ENCODE measurements at regions not wholly inside any gene's neighbourhood (a gene's known extent, or its start where the extent isn't known, plus 50 kb on each side); places are given as distances from the start of the nearest gene placed in this dataset.

- H3K4me1 ChIP-seq (ENCODE audit: control insufficient read depth, insufficient read depth, low read length): no peaks in the 10 kb centered on the region
- H3K27ac ChIP-seq (ENCODE audit: low read length): no peak overlapping the region
- 99% methylated on average over 1 of the region's 1 CpG for WGBS
- H3K9me3 ChIP-seq (ENCODE audit: control insufficient read depth, low read length): no peaks in the 10 kb centered on the region
- intact Hi-C loops (cut with DNase I): no loop called here
- DNase-seq (no peak), ATAC-seq (no peak)
- no peaks in the 10 kb centered on the region for H3K27me3 ChIP-seq (ENCODE audit: control insufficient read depth, insufficient read depth)
- no peak overlapping the region for H3K4me3 ChIP-seq (ENCODE audit: low read length)
Observed at GRCh38 chr2:226603606-226604005, 196.0 kb downstream of the IRS1 start.

GRCh38 chr2:226601881-226602662 is 197.5 kb downstream of the IRS1 start:
- ATAC-seq (no peak), DNase-seq (no peak)
- H3K27ac ChIP-seq (ENCODE audit: low read length): no peak overlapping the region
- H3K4me1 ChIP-seq (ENCODE audit: control insufficient read depth, insufficient read depth, low read length): no peaks in the 10 kb centered on the region
- H3K4me3 ChIP-seq (ENCODE audit: low read length): no peak overlapping the region
- intact Hi-C loops (cut with DNase I): no loop called here
- WGBS: 81% methylated on average over 4 of the region's 4 CpGs
- H3K27me3 ChIP-seq (ENCODE audit: control insufficient read depth, insufficient read depth): no peaks in the 10 kb centered on the region
- H3K9me3 ChIP-seq (ENCODE audit: control insufficient read depth, low read length): no peaks in the 10 kb centered on the region

GRCh38 chr2:226600802-226601201 is 198.8 kb downstream of the IRS1 start:
- ATAC-seq (no peak), DNase-seq (no peak)
- no peak overlapping the region for H3K4me3 ChIP-seq (ENCODE audit: low read length)
- H3K9me3 ChIP-seq (ENCODE audit: control insufficient read depth, low read length): no peaks in the 10 kb centered on the region
- 66% methylated on average over 5 of the region's 5 CpGs for WGBS
- no peaks in the 10 kb centered on the region for H3K4me1 ChIP-seq (ENCODE audit: control insufficient read depth, insufficient read depth, low read length)
- no peak overlapping the region for H3K27ac ChIP-seq (ENCODE audit: low read length)
- H3K27me3 ChIP-seq (ENCODE audit: control insufficient read depth, insufficient read depth): no peaks in the 10 kb centered on the region
- intact Hi-C loops (cut with DNase I): no loop called here

GRCh38 chr2:226600184-226600583 is 199.4 kb downstream of the IRS1 start:
- DNase-seq (no peak), ATAC-seq (no peak)
- H3K27ac ChIP-seq (ENCODE audit: low read length): no peak overlapping the region
- H3K27me3 ChIP-seq (ENCODE audit: control insufficient read depth, insufficient read depth): no peaks in the 10 kb centered on the region
- H3K4me1 ChIP-seq (ENCODE audit: control insufficient read depth, insufficient read depth, low read length): no peaks in the 10 kb centered on the region
- H3K9me3 ChIP-seq (ENCODE audit: control insufficient read depth, low read length): no peaks in the 10 kb centered on the region
- 74% methylated on average over 5 of the region's 5 CpGs for WGBS
- no peak overlapping the region for H3K4me3 ChIP-seq (ENCODE audit: low read length)
- intact Hi-C loops (cut with DNase I): no loop called here

- no peaks in the 10 kb centered on the region for H3K4me1 ChIP-seq (ENCODE audit: control insufficient read depth, insufficient read depth, low read length)
- H3K9me3 ChIP-seq (ENCODE audit: control insufficient read depth, low read length): no peaks in the 10 kb centered on the region
- H3K27me3 ChIP-seq (ENCODE audit: control insufficient read depth, insufficient read depth): no peaks in the 10 kb centered on the region
- ATAC-seq (no peak), DNase-seq (no peak)
- H3K27ac ChIP-seq (ENCODE audit: low read length): no peak overlapping the region
- no peak overlapping the region for H3K4me3 ChIP-seq (ENCODE audit: low read length)
- intact Hi-C loops (cut with DNase I): no loop called here
Observed at GRCh38 chr2:226589043-226589442, 210.6 kb downstream of the IRS1 start.

- intact Hi-C loops (cut with DNase I): no loop called here
- ATAC-seq (no peak), DNase-seq (no peak)
- 84% methylated on average over 1 of the region's 1 CpG for WGBS
- H3K27me3 ChIP-seq (ENCODE audit: control insufficient read depth, insufficient read depth): no peaks in the 10 kb centered on the region
- H3K27ac ChIP-seq (ENCODE audit: low read length): no peak overlapping the region
- no peaks in the 10 kb centered on the region for H3K4me1 ChIP-seq (ENCODE audit: control insufficient read depth, insufficient read depth, low read length)
- no peaks in the 10 kb centered on the region for H3K9me3 ChIP-seq (ENCODE audit: control insufficient read depth, low read length)
- H3K4me3 ChIP-seq (ENCODE audit: low read length): no peak overlapping the region
Observed at GRCh38 chr2:226585130-226585561, 214.5 kb downstream of the IRS1 start.

GRCh38 chr2:226584518-226585055 is 215.0 kb downstream of the IRS1 start:
- H3K27ac ChIP-seq (ENCODE audit: low read length): no peak overlapping the region
- intact Hi-C loops (cut with DNase I): no loop called here
- ATAC-seq: no peak
- DNase-seq: no peak
- H3K4me3 ChIP-seq (ENCODE audit: low read length): no peak overlapping the region
- no peaks in the 10 kb centered on the region for H3K9me3 ChIP-seq (ENCODE audit: control insufficient read depth, low read length)
- WGBS: 92% methylated on average over 3 of the region's 3 CpGs
- H3K27me3 ChIP-seq (ENCODE audit: control insufficient read depth, insufficient read depth): no peaks in the 10 kb centered on the region
- H3K4me1 ChIP-seq (ENCODE audit: control insufficient read depth, insufficient read depth, low read length): no peaks in the 10 kb centered on the region

- Histone ChIP-seq H3K4me1 (ENCODE audit: control insufficient read depth, insufficient read depth, low read length) (no peaks in the 10 kb centered on the region), H3K27me3 (ENCODE audit: control insufficient read depth, insufficient read depth) (no peaks in the 10 kb centered on the region), H3K9me3 (ENCODE audit: control insufficient read depth, low read length) (no peaks in the 10 kb centered on the region), H3K4me3 (ENCODE audit: low read length) (no peak overlapping the region), H3K27ac (ENCODE audit: low read length) (no peak overlapping the region)
- 77% methylated on average over 1 of the region's 1 CpG for WGBS
- intact Hi-C loops (cut with DNase I): no loop called here
- ATAC-seq (no peak), DNase-seq (no peak)
Observed at GRCh38 chr2:226583715-226584114, 215.9 kb downstream of the IRS1 start.

GRCh38 chr2:226581661-226582060 is 218.0 kb downstream of the IRS1 start:
- Histone ChIP-seq H3K9me3 (ENCODE audit: control insufficient read depth, low read length) (no peaks in the 10 kb centered on the region), H3K4me3 (ENCODE audit: low read length) (no peak overlapping the region), H3K27ac (ENCODE audit: low read length) (no peak overlapping the region), H3K4me1 (ENCODE audit: control insufficient read depth, insufficient read depth, low read length) (no peaks in the 10 kb centered on the region), H3K27me3 (ENCODE audit: control insufficient read depth, insufficient read depth) (no peaks in the 10 kb centered on the region)
- WGBS: 76% methylated on average over 4 of the region's 4 CpGs
- DNase-seq (no peak), ATAC-seq (no peak)
- intact Hi-C loops (cut with DNase I): no loop called here

- DNase-seq (no peak), ATAC-seq (no peak)
- 58% methylated on average over 2 of the region's 2 CpGs for WGBS
- H3K9me3 ChIP-seq (ENCODE audit: control insufficient read depth, low read length): no peaks in the 10 kb centered on the region
- H3K27ac ChIP-seq (ENCODE audit: low read length): no peak overlapping the region
- H3K27me3 ChIP-seq (ENCODE audit: control insufficient read depth, insufficient read depth): no peaks in the 10 kb centered on the region
- no peaks in the 10 kb centered on the region for H3K4me1 ChIP-seq (ENCODE audit: control insufficient read depth, insufficient read depth, low read length)
- no peak overlapping the region for H3K4me3 ChIP-seq (ENCODE audit: low read length)
- intact Hi-C loops (cut with DNase I): no loop called here
Observed at GRCh38 chr2:226581004-226581403, 218.6 kb downstream of the IRS1 start.

- intact Hi-C loops (cut with DNase I): no loop called here
- WGBS: 33% methylated on average over 1 of the region's 1 CpG
- Histone ChIP-seq H3K4me1 (ENCODE audit: control insufficient read depth, insufficient read depth, low read length) (no peaks in the 10 kb centered on the region), H3K27ac (ENCODE audit: low read length) (no peak overlapping the region), H3K4me3 (ENCODE audit: low read length) (no peak overlapping the region), H3K27me3 (ENCODE audit: control insufficient read depth, insufficient read depth) (no peaks in the 10 kb centered on the region), H3K9me3 (ENCODE audit: control insufficient read depth, low read length) (no peaks in the 10 kb centered on the region)
- ATAC-seq (peak in 1 of 2 donors; percentile 51), DNase-seq (no peak)
Observed at GRCh38 chr2:226580403-226580802, 219.2 kb downstream of the IRS1 start.

- Histone ChIP-seq H3K4me1 (ENCODE audit: control insufficient read depth, insufficient read depth, low read length) (no peaks in the 10 kb centered on the region), H3K27ac (ENCODE audit: low read length) (no peak overlapping the region), H3K27me3 (ENCODE audit: control insufficient read depth, insufficient read depth) (no peaks in the 10 kb centered on the region), H3K4me3 (ENCODE audit: low read length) (no peak overlapping the region), H3K9me3 (ENCODE audit: control insufficient read depth, low read length) (no peaks in the 10 kb centered on the region)
- intact Hi-C loops (cut with DNase I): no loop called here
- DNase-seq (no peak), ATAC-seq (no peak)
- WGBS: 92% methylated on average over 2 of the region's 2 CpGs
Observed at GRCh38 chr2:226579519-226579918, 220.1 kb downstream of the IRS1 start.
